ENCODE measurements at regions not wholly inside any gene's neighbourhood (a gene's known extent, or its start where the extent isn't known, plus 50 kb on each side); places are given as distances from the start of the nearest gene placed in this dataset.

DNA sequence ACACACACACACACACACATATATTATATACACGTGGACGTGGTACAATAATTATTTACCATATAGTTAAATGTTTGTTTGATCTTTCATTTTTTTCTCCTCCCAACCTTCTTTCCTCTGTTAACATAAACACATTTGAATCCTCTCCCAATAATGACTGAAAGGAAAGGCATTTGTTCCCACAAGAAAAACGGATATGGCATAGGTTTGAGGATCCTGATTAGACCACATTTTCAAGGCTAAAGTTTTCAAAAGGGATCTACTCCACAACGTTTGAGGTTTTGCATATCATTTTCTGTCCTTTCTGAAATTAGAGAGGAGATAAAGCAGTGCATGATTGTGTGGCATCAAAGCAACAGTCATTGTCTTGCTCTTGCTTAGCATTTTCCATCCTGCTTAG, 1883.4 kb downstream of the STIM2 start:
- TF ChIP-seq, protein P1, sequence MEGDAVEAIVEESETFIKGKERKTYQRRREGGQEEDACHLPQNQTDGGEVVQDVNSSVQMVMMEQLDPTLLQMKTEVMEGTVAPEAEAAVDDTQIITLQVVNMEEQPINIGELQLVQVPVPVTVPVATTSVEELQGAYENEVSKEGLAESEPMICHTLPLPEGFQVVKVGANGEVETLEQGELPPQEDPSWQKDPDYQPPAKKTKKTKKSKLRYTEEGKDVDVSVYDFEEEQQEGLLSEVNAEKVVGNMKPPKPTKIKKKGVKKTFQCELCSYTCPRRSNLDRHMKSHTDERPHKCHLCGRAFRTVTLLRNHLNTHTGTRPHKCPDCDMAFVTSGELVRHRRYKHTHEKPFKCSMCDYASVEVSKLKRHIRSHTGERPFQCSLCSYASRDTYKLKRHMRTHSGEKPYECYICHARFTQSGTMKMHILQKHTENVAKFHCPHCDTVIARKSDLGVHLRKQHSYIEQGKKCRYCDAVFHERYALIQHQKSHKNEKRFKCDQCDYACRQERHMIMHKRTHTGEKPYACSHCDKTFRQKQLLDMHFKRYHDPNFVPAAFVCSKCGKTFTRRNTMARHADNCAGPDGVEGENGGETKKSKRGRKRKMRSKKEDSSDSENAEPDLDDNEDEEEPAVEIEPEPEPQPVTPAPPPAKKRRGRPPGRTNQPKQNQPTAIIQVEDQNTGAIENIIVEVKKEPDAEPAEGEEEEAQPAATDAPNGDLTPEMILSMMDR (IDR thresholded peaks at IDR 0.05) = no peak
- no peak for TF ChIP-seq ZFX (IDR thresholded peaks at IDR 0.05; ENCODE audit: borderline replicate concordance)
